ENCODE measurements at regions not wholly inside any gene's neighbourhood (a gene's known extent, or its start where the extent isn't known, plus 50 kb on each side); places are given as distances from the start of the nearest gene placed in this dataset.
"Not testable (repeated sequence)": the region's sequence is repeated elsewhere in the genome, so short reads cannot be mapped to it uniquely, and the experiment has no call there.

GRCh38 chr9:102355982-102356381 is 617.5 kb upstream of the GRIN3A start:
- DNase-seq, result no peak

- no peak for DNase-seq
Measured at GRCh38 chr9:102354041-102354440, 615.6 kb upstream of the GRIN3A start.

DNA sequence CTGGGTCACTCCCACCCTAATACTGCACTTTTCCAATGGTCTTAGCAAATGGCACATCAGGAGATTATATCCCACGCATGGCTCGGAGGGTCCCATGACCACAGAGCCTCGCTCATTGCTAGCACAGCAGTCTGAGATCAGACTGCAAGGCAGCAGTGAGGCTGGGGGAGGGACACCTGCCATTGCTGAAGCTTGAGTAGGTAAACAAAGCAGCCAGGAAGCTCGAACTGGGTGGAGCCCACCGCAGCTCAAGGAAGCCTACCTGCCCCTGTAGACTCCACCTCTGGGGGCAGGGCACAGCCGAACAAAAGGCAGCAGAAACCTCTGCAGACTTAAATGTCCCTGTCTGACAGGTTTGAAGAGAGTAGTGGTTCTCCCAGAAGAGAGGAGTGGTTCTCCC is 599.0 kb upstream of the GRIN3A start:
- not testable (repeated sequence) for DNase-seq

- DNase-seq, result no peak
Measured at GRCh38 chr9:102309379-102309778, 570.9 kb upstream of the GRIN3A start.

DNA sequence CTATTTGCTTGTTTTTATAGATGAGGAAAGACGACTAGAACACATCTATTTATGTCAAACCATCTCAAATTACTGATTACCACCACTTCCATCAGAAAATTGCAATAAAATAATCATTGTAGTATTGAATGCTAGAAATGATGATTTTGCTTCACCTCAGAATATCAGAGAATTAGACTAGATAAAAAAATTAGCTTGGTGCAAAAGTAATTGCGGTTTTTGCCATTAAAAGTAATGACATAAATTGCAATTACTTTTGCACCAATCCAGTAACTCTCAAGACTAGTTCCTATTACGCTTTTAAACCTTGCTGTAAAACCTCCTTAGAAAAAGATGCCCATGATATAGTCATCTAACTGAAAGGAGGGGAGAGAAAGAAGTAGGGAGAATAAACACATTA is 556.7 kb upstream of the GRIN3A start:
- DNase-seq, result no peak

DNA sequence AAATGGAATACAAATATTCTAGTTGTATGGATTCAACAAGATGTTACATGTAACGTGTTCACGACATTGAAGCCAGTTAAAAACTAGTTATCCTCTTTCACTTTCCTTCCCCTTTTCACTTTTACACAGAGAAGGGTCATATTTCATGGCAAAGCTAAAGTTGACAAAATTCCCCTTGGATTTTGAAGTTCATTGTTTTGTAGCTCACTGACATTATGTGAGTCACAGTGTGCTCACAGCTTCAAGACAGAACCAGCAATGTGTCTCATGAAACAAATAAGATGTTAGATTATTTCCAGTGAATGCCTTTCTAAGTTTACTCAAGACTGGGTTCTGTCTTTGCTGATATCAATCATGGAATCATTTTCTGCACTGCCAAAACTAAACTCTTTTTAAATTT is 535.5 kb upstream of the GRIN3A start:
- DNase-seq, result no peak

- no peak for DNase-seq
Measured at GRCh38 chr9:102253099-102253498, 514.7 kb upstream of the GRIN3A start.

DNA sequence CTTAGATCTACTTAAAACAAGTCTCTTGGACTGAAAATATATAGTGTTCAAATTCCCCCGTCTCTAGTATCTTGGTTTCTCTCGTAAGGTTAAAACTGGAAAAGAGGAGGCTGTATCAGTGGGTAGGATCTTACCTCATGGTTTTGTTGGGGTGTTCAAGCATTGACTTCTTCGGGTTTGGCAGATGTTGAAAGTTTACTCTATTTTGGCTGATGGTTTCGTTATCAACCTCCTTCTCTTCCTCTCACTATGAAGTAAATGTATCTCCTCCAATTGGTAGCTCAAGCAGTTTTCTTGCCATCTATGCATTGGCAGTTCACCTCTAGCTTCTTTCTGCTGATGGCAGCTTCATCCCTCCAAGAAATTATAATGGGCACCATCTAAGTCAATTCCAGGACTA is 506.5 kb upstream of the GRIN3A start:
- no peak for DNase-seq

GRCh38 chr9:102237520-102237919 is 499.1 kb upstream of the GRIN3A start:
- no peak for DNase-seq

DNA sequence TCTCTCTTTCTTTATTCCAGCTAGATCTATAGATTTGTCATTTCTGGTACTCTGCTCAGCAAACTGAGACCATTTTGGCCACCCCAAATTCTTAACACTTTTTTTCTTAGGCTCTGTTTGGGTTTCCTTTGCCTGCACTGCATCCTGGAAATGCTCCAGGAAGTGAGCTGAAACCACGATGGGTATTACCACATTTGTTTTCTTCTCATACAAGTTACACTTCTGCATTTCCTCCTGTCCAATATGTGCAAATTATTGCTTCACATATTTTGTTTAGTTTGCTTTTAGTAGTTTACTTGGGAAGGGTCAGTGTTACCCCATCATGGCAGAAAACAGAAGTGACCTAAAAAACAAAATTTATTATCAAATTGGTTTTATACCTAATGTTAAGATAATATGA is 498.6 kb upstream of the GRIN3A start:
- peak; percentile 0 for DNase-seq

DNA sequence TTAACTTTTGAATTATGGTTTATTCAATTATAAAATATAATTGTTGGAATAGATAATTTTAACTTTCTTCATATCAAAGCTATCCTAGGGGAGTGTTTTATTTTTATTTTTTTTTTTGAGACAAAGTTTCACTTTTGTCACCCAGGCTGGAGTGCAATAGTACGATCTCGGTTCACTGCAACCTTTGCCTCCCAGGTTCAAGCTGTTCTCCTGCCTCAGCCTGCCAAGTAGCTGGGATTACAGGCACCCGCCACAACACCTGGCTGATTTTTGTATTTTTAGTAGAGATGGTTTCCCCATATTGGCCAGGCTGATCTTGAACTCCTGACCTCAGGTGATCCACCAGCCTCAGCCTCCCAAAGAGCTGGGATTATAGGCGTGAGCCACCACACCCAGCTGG is 489.0 kb upstream of the GRIN3A start:
- DNase-seq, result not testable (repeated sequence)

GRCh38 chr9:102225841-102226441 is 487.5 kb upstream of the GRIN3A start:
- no peak for DNase-seq

DNA sequence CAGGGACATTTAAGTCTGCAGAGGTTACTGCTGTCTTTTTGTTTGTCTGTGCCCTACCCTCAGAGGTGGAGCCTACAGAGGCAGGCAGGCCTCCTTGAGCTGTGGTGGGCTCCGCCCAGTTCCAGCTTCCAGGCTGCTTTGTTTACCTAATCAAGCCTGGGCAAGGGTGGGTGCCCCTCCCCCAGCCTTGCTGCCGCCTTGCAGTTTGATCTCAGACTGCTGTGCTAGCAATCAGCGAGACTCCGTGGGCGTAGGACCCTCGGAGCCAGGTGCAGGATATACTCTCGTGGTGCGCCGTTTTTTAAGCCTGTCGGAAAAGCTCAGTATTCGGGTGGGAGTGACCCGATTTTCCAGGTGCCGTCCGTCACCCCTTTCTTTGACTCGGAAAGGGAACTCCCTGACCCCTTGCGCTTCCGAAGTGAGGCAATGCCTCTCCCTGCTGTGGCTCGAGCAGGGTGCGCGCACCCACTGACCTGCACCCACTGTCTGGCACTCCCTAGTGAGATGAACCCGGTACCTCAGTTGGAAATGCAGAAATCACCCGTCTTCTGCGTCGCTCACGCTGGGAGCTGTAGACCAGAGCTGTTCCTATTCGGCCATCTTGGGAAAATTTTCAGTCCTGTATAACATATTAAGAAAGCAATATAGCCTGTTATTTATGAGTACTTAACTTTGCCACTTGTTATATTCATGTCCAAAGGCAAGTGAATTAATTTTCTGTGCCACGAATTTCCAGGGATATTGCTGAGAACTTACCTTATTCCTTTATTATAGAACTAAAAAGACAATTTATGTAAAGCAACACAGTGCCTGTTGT is 485.1 kb upstream of the GRIN3A start:
- not testable (repeated sequence) for DNase-seq

DNA sequence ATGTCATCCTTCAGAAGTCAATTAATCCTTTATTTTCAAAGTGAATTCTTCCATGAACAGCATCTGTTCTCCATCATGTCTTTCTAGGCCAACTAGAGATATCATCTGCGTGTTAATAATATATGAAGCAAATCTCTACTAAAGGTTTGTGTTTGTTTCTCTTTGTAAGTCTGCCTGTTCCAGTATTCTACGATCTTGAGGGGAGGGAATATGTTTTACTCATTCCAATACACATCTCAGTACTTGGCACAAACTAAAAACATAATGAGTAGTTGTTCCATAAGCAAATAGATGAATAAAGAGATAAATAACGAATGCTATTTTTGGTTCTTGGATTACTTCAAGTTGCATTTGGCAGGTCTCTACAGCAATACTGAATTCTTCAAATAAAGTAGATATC is 470.7 kb upstream of the GRIN3A start:
- no peak for DNase-seq

GRCh38 chr9:102206432-102206831 is 468.0 kb upstream of the GRIN3A start:
- DNase-seq, result no peak

GRCh38 chr9:102205251-102205650 is 466.8 kb upstream of the GRIN3A start:
- DNase-seq, result no peak

- no peak for DNase-seq
Measured at GRCh38 chr9:102202126-102202525, 463.7 kb upstream of the GRIN3A start.

GRCh38 chr9:102185962-102186361 is 447.5 kb upstream of the GRIN3A start:
- DNase-seq, result no peak

DNA sequence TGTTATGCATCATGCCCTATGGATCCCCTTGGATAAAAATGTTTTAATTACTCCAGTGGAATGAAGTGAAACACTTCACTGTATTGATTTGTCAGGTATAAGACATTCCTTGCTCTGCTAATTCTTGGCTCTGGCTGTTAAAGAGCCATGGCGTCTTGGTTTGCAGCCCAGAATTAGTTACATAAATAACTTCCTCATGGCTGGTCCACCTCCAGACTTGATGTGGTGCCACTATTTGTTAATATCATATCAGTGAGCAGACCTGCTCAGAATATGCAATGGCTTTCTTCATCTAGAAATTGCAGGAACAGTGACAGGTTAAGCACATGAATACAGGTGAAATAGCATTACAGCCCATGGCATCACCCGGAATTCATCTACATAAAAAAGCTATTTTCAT is 446.9 kb upstream of the GRIN3A start:
- DNase-seq, result no peak

DNA sequence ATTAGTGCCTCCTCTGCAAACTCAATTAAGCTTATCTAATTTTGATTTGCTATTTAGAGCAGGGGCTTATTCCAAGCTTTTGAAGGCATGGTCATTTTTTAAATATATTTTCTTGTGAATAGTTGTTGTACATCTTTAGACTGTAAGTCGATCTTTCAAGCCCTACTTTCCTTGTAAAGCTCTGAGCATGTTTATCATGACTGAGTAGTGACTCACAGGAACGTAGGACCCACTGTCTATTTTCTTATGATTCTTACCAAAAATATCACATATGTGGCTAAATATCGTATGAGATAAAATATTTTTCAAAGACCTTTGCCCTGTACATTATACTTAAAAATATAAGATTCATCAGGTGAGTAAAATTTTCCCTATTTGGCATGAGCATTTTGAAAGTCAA is 440.4 kb upstream of the GRIN3A start:
- DNase-seq, result no peak

DNA sequence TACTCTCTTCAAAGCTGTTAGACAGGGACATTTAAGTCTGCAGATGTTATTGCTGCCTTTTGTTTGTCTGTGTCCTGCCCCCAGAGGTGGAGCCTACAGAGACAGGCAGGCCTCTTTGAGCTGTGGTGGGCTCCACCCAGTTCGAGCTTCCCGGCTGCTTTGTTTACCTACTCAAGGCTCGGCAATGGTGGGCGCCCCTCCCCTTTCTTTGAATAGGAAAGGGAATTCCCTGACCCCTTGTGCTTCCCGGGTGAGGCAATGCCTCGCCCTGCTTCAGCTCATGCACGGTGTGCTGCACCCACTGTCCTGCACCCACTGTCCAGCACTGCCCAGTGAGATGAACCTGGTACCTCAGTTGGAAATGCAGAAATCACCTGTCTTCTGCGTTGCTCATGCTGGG is 435.8 kb upstream of the GRIN3A start:
- not testable (repeated sequence) for DNase-seq

GRCh38 chr9:102164247-102164646 is 425.8 kb upstream of the GRIN3A start:
- no peak for DNase-seq

- DNase-seq, result not testable (repeated sequence)
Measured at GRCh38 chr9:102153081-102153480, 414.6 kb upstream of the GRIN3A start.

DNA sequence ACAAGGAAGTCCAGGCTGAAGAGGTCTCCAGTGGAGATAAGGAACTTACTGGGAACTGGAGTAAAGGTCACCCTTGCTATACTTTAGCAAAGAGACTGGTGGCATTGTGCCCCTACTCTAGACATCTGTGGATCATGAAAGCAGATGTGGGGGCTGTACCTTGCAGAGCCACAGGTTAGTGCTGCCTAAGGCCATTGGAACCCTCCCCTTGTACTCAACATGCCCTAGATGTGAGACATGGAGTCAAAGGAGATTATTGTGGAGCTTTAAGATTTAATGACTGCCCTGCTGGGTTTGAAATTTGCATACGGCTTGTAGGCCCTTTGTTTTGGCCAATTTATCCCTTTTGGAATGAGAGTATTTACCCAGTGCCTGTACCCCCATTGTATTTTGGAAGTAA is 397.3 kb upstream of the GRIN3A start:
- no peak for DNase-seq

DNA sequence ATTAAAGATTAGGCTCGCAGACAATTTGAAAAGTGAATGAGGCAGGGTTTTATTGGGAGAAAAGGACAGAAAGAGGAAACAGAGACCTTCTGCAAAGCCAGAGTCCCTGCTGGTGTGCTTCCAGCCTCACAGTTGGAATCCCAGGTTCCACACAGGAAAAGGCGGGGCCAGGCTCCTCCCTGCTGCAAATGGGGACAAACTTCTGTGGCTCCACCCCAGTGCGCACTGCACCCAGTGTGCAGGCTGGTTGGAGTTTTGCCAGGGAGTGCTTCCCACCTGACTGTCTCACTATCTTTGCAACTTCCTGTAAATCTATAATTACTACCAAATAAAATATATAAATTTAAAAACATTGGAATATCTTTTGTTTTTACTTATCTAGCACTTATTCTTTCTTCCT is 386.0 kb upstream of the GRIN3A start:
- DNase-seq, result no peak

Measured in suppressor macrophage treated with lipopolysaccharide for 4 hours (primary cell).